ENCODE measurements at regions not wholly inside any gene's neighbourhood (a gene's known extent, or its start where the extent isn't known, plus 50 kb on each side); places are given as distances from the start of the nearest gene placed in this dataset.

GRCh38 chr11:91700854-91701253 is 523.8 kb upstream of the FAT3 start:
- peak; percentile 7 for DNase-seq (ENCODE audit: low spot score)
- POLR2A ChIA-PET (ENCODE audit: low non-redundant PET), result no interaction called here

GRCh38 chr11:91698845-91699244 is 525.8 kb upstream of the FAT3 start:
- no TSS peak for BruUV-seq (replicated peaks)
- no peak overlapping the region for H3K4me3 ChIP-seq (ENCODE audit: low read depth, low read length, poor library complexity, severe bottlenecking)
- H3K27ac ChIP-seq (ENCODE audit: low read depth, low read length, poor library complexity, severe bottlenecking), result no peak overlapping the region
- no peaks in the 10 kb centered on the region for H3K9me3 ChIP-seq (ENCODE audit: low read depth, low read length, poor library complexity, severe bottlenecking)
- ChIA-PET CTCF (no interaction called here), POLR2A (ENCODE audit: low non-redundant PET) (no interaction called here)
- no peaks in the 10 kb centered on the region for H3K4me1 ChIP-seq (ENCODE audit: insufficient read depth, low read length, poor library complexity, severe bottlenecking)
- intact Hi-C loops (cut with micrococcal nuclease; ENCODE audit: unreplicated experiment), result no loop called here
- H3K27me3 ChIP-seq (replicated peaks; ENCODE audit: insufficient read depth, low read depth, low read length, poor library complexity), result no peaks in the 10 kb centered on the region
- no peak for DNase-seq (ENCODE audit: low spot score)
- no peaks in the 10 kb centered on the region for H3K36me3 ChIP-seq (ENCODE audit: insufficient read depth, low read length, poor library complexity, severe bottlenecking)
- no peak for TF ChIP-seq EZH2 (IDR thresholded peaks at IDR 0.05; ENCODE audit: borderline replicate concordance, low read depth, low read length, poor library complexity, severe bottlenecking)
- no peak for TF ChIP-seq CTCF (conservative IDR thresholded peaks at IDR 0.05; ENCODE audit: low read depth, low read length)

More at GRCh38 chr11:91700854-91701253, 523.8 kb upstream of the FAT3 start:
- Histone ChIP-seq H3K9me3 (ENCODE audit: low read depth, low read length, poor library complexity, severe bottlenecking) (no peaks in the 10 kb centered on the region), H3K27me3 (replicated peaks; ENCODE audit: insufficient read depth, low read depth, low read length, poor library complexity) (no peaks in the 10 kb centered on the region), H3K36me3 (ENCODE audit: insufficient read depth, low read length, poor library complexity, severe bottlenecking) (no peaks in the 10 kb centered on the region), H3K27ac (ENCODE audit: low read depth, low read length, poor library complexity, severe bottlenecking) (no peak overlapping the region), H3K4me3 (ENCODE audit: low read depth, low read length, poor library complexity, severe bottlenecking) (no peak overlapping the region), H3K4me1 (ENCODE audit: insufficient read depth, low read length, poor library complexity, severe bottlenecking) (no peaks in the 10 kb centered on the region)
- TF ChIP-seq CTCF (conservative IDR thresholded peaks at IDR 0.05; ENCODE audit: low read depth, low read length) (no peak), EZH2 (IDR thresholded peaks at IDR 0.05; ENCODE audit: borderline replicate concordance, low read depth, low read length, poor library complexity, severe bottlenecking) (no peak)
- CTCF ChIA-PET, result no interaction called here
- no TSS peak for BruUV-seq (replicated peaks)
- intact Hi-C loops (cut with micrococcal nuclease; ENCODE audit: unreplicated experiment), result loop anchor here (2.0 kb wide), 1 partner anchor 14 kb away; no protein-coding TSS in a partner anchor

- Histone ChIP-seq H3K27me3 (replicated peaks; ENCODE audit: insufficient read depth, low read depth, low read length, poor library complexity) (no peaks in the 10 kb centered on the region), H3K4me1 (ENCODE audit: insufficient read depth, low read length, poor library complexity, severe bottlenecking) (no peaks in the 10 kb centered on the region), H3K9me3 (ENCODE audit: low read depth, low read length, poor library complexity, severe bottlenecking) (no peaks in the 10 kb centered on the region), H3K4me3 (ENCODE audit: low read depth, low read length, poor library complexity, severe bottlenecking) (no peak overlapping the region), H3K27ac (ENCODE audit: low read depth, low read length, poor library complexity, severe bottlenecking) (no peak overlapping the region), H3K36me3 (ENCODE audit: insufficient read depth, low read length, poor library complexity, severe bottlenecking) (no peaks in the 10 kb centered on the region)
- intact Hi-C loops (cut with micrococcal nuclease; ENCODE audit: unreplicated experiment), result no loop called here
- DNase-seq (ENCODE audit: low spot score), result no peak
- BruUV-seq (replicated peaks), result no TSS peak
- TF ChIP-seq CTCF (conservative IDR thresholded peaks at IDR 0.05; ENCODE audit: low read depth, low read length) (no peak), EZH2 (IDR thresholded peaks at IDR 0.05; ENCODE audit: borderline replicate concordance, low read depth, low read length, poor library complexity, severe bottlenecking) (no peak)
- CTCF ChIA-PET, result no interaction called here
- POLR2A ChIA-PET (ENCODE audit: low non-redundant PET), result no interaction called here
Measured at GRCh38 chr11:91694331-91694730, 530.3 kb upstream of the FAT3 start.
